NCI-H526 (cell line): ENCODE measurements at regions not wholly inside any gene's neighbourhood (a gene's known extent, or its start where the extent isn't known, plus 50 kb on each side); places are given as distances from the start of the nearest gene placed in this dataset.

Experiments used
- DNase-seq, 2 experiments: peaks; one replicate each; lab custom pipeline; 2025; lab: John Stamatoyannopoulos, UW

DNA sequence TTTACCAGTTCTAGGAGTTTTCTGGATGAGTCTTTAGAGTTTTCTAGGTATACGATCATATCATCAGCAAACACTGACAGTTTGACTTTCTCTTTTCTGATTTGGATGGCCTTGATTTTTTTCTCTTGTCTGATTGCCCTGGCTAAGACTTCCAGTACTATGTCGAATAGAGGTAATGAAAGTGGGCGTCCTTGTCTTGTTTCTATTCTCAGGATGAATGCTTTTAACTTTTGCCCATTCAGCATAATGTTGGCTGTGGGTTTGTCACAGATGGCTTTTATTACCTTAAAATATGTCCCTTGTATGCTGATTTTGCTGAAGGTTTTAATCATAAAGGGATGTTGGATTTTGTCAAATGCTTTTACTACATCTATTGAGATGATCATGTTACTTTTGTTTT is 223.2 kb upstream of the COBL start:
- no peak for DNase-seq

- no peak for DNase-seq
Measured at GRCh38 chr7:51528172-51528571, 211.6 kb upstream of the COBL start.

DNA sequence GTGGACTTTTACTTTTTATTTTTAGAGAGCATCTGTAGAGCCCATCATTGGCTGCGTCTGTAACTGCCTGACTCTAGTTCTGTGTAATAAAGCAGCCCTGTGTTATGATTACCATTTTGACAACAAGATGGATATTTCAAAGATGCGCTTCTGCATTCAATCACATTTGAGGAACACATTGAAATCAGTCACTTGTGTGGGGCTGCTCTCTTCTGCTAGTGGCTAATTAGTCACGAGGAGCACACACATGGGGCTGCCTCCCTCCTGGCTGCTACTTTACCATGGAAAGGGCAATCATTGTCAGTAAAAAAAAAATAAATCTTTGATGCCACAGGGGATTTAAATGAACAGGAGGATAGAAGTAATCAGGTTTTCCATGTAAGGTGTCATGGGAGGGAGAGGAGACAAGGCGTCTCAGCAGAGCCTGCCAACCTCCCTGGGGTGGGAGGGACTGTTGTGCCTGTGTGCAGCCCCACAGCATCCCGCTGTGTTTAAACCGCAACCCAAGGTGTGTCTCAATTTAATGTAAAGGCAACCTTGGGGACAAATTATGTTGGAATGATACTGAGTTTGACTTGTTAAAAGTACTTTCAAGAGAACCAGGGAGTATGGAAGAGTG is 205.2 kb upstream of the COBL start:
- no peak for DNase-seq

- DNase-seq = no peak
Measured at GRCh38 chr7:51521054-51521453, 204.4 kb upstream of the COBL start.

DNA sequence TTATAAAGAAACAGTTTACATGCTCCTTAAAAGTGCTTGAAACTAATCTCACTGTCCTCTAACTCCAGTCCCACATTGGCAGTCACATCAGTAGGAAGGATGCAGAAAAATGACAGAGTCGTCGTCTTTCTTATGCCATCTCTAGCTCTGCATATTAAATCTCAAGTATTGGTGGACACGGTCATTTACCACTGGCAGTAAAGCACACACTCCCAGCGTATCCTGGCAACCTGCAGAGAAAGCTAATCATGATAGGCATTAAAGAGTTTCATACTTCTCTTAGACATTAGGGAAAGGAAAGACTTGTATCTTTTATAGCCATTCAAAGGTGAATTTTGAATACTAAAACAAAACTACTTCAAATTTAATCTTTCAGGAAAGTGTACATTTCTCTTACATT is 202.0 kb upstream of the COBL start:
- no peak for DNase-seq

GRCh38 chr7:51517187-51517586 is 200.6 kb upstream of the COBL start:
- DNase-seq = peak; percentile 92 to 95

DNA sequence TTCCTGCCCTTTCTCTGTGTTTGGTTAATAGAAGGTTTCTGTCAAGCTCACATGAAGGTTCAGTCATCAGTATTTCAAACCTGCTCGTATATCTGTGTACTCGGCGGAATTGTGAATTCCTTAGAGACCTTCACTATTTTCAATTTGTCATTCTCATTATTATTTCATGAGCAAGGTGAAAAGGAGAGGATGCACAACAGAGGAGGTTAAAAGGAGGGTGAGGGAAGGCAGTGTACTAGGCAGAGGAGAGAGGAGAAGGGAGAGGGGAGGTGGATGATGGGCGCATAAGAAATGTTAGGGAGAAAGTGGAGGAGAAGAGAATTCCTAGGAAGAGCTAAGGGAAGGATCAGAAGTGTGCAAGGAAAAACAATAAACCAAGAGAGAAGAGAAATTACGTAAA is 185.0 kb upstream of the COBL start:
- DNase-seq = no peak

DNA sequence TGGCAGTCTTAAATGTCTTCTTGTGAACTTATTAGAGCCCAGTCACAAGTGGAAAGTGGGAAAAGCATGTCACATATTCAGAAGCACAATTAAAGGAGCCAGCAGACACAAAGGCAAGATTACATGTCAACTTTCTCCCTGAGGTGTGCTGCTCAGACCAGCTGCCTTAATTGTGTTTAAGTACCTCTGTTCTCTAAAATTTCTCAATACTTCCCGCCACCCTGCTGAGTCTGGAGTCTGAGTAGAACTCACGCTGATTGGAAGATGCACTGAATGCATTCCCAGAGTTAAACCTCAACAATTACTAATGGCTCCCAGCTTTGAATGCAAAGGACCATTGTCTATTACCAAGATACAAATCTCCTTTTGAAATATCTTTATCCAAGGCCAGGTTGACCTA is 166.4 kb upstream of the COBL start:
- no peak for DNase-seq

DNA sequence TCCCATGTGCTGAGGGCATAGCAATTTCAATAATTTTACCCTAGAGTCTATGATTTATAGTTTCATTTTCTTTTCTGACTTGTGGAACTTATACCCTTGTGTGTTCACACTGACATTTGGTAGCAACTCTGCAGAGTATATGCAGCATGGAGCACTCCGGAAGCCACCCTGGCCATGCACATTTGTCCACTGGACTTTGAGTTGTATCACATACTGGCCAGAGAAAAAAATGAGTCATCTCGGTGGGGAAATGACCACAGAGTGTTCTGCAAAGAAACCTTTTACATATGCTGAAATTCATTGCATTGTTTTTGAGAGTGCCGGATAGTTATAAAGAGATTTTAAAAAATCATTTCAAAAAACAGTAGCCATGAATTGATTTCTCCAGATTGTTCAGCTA is 164.8 kb upstream of the COBL start:
- DNase-seq = no peak

- DNase-seq = peak in 1 of 2 experiments; percentile 11
Measured at GRCh38 chr7:51477819-51478218, 161.2 kb upstream of the COBL start.

DNA sequence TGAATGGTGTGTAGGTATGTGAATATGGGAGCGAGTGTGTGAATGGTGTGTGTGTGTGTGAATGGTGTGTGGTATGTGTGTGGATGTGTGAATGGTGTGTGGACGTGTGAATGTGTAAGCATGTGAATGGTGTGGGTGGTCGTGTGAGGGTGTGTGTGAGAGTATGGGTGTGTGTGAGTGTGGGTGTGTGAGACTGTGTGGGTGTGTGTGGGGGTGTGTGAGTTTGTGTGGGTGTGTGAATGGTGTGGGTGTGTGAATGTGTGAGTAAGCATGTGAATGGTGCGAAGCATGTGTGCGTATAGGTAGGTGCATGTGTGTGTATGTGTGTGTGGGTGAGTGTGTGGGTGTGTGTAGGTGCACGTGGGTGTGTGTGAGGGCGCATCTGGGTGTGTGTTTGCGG is 160.7 kb upstream of the COBL start:
- no peak for DNase-seq

- DNase-seq = no peak
Measured at GRCh38 chr7:51476026-51476425, 159.4 kb upstream of the COBL start.

DNA sequence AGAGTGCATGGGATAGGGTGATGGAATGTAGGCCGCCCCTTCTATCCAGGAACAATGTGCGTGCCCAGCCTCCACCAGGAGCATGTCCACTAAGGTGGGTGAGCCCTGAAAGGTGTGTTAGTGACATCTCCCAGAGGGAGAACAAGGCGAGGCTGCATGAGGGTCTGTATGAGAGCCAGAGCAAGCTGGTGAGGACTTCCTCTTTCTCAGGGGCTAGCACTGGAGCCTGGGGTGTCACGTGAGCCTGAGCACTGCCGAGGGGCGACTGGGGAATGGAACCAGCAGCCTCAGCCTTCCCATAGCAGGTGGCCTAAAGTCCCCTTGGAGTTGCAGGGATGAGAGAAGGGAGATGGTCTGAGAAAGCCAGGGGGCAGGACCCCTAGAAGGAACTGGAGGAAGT is 156.3 kb upstream of the COBL start:
- no peak for DNase-seq

DNA sequence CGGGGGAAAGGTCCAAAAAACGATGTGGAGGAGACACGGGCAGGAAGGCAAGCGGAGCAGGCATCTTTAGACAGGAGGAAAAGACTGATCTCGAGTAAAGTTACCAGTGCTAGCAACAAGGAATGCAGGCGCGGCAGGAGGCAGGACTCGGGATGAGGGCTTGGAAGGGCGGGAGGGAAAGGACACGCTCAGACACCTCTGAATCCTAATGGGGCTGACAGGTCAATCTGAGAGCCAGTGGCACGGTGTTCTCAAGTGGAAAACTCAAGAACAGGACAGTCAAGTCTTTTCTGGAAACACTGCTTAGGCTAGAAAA is 155.3 kb upstream of the COBL start:
- no peak for DNase-seq

DNA sequence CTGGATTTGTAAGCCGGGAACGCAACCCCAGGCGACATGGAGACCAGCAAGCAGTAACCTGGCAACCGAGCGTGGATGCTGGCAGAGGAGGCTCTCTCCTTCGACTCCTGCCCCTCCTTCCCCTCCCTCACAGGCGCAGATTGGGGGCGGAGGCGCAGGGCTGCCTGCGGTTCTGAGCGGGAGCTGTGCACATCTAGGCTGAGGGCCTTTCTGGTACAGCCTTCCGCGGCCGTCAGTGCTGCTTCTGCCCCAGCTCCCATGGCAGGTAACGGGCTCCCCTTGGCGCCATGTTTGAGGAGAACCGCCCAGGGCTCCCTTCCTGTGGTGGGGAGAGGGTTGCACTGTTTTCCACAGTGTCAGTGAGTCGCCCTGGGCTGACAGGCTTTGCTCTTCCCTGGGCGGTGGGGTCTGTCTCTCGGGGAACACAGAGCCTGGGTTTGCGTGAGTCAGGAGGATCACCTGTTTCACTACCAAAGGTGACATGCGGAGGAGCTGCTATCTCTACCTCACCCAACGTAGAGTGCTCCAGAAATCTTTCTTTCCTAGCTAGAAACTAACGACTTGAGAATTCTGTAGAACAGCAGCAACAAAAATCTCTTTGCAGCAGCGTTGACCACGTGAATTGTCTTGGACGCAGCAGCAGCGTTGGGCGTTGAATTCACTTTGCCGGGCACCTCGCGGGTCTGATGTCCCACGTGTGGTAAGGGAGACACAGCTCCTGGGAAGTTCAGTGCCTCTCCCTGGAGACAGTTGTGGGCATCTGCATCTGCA is 154.8 kb upstream of the COBL start:
- DNase-seq = no peak

DNA sequence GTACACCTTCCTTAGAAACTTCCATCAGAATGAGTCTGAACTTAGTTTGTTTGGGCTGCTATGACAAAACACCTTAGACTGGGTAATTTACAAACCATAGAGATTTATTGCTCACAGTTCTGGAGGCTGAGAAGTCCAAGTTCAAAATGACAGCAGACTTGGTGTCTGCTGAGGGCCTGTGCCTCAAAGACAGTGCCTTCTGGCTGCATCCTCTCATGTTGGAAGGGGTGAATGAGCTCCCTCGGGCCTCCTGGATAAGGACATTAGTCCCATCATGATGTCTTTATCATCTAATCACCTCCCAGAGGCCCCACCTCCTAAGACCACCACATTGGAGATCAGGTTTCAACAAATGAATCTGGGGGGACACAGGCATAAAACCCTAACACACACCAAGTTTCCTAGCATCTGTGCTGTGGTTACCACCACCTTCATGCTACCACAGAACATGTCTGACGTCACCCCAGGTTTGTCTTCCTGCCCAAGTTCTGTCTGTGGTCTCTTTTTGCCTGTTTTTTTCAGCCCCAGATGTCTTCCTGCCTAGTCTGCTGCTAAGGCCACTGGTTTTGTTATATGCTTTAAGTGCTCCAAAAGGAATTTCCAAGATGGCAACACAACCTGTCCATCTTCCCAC is 150.9 kb upstream of the COBL start:
- no peak for DNase-seq

GRCh38 chr7:51459809-51460208 is 143.2 kb upstream of the COBL start:
- no peak for DNase-seq

GRCh38 chr7:51458693-51459092 is 142.1 kb upstream of the COBL start:
- no peak for DNase-seq

GRCh38 chr7:51457079-51457478 is 140.5 kb upstream of the COBL start:
- DNase-seq = no peak

DNA sequence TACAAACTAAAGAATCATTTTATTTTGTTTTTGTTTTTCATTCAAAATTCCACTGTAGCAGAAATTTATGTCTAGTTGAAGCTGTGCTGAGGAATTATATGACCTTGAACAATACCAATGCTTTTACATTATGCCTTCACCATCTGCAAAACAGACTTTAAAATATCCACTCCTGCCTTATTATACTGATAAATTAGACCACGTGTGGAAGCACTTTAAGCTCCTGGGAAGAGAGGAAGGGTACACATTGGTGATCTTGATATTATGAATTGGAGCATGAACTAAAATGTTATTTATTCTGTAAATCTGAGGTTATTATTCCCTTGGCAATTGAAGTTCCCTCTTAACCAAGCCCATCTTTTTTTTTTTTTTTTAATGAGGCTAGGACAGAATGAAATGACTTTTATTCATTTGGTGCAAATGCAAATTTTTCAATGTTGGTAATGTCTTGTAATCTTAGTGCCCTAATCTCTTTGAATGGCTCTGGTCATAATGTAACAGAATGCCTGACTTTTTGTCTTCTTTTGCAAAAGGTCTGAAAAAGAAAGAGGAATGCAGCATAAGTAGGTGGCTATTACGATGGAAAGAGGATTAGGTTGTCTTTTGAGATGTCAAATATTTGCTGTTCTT is 139.9 kb upstream of the COBL start:
- DNase-seq = no peak

DNA sequence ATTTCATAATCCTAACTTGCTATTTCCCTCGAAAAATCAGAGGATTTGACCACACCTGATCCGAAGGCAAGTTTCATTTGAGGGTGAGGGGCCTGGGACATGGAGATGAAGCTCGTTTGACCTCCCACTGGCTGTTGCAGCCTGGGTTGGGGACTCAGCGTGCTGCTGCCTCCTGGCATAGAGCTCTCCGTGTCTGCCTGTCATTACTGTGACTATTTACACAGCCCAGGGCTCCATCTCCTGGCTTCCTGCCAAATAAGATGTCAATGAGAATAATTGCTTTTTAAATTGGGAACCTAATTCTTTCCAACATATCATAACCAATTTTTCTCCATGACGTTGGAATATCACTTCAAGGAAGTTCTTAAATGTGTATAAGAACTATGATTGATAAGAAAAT is 139.3 kb upstream of the COBL start:
- peak in 1 of 2 experiments; percentile 52 for DNase-seq

DNA sequence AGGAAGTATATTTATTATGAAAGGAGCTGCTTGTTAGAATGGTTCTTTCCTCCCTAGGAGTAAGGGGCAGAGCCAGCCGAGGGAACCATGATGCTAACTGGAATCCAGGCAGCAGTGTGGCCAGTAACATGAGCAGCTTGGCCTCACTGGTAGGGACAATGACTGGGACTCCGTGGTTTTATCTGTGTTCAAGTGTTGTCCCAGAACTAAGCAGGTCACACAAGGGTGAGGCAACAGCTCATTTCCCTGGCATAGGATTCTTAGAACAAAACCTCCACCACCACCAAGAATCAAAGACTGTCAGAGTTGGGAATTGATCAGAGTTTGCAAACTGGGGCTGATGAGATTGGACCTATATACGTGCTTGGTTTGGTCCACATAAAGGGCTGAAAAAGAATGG is 138.9 kb upstream of the COBL start:
- DNase-seq = no peak

DNA sequence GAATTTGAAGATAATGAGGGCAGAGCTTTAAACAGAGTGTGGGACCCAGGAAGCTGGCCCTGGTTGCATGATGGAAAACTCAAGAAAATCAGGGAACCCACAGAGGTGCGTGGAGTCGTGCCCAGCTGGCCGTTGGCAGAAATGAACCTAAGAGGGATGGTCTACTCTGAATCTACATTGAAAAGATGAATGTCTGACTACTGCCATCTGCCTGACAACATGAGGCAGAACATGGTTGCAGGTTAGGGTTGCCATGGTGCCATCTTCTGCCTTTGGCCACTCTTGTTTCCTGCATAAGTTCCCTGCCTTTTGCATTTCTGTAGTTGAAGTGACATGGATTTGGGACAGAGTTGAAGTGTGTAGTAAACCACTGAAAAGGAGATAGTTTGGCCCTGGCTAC is 138.5 kb upstream of the COBL start:
- no peak for DNase-seq
